Mesenchymal stem cell (in vitro differentiated cells and primary cell): ENCODE measurements at regions not wholly inside any gene's neighbourhood (a gene's known extent, or its start where the extent isn't known, plus 50 kb on each side); places are given as distances from the start of the nearest gene placed in this dataset.
"Not testable (repeated sequence)": the region's sequence is repeated elsewhere in the genome, so short reads cannot be mapped to it uniquely, and the experiment has no call there.

ENCODE experiments used
- DNase-seq: peaks from one replicate; pipeline ENCODE4 v3.0.0-alpha.2; 2013
- H2AFZ ChIP-seq: one replicate; pipeline ENCODE4 v1.6.1; 2013; ENCODE audit warnings: low read depth, mild to moderate bottlenecking, control low read depth, inconsistent platforms, low read length, moderate library complexity
- H2AK5ac ChIP-seq: 2 replicates; pipeline ENCODE4 v1.6.1; 2013; ENCODE audit warnings: low read length, moderate library complexity, mild to moderate bottlenecking, inconsistent platforms; ENCODE audit not compliant: severe bottlenecking
- H2BK120ac ChIP-seq: one replicate; pipeline ENCODE4 v1.6.1; 2013; ENCODE audit warnings: low read depth, mild to moderate bottlenecking, inconsistent platforms, low read length, moderate library complexity
- H2BK12ac ChIP-seq, 2 experiments: one replicate each; pipeline ENCODE4 v1.6.1; 2013; ENCODE audit warnings: inconsistent platforms in 2 of 2, low read length in 2 of 2, mild to moderate bottlenecking in 2 of 2, moderate library complexity in 2 of 2, control low read depth in 1 of 2
- H2BK15ac ChIP-seq: one replicate; pipeline ENCODE4 v1.6.1; 2013; ENCODE audit warnings: mild to moderate bottlenecking, low read depth, inconsistent platforms; ENCODE audit not compliant: poor library complexity, severe bottlenecking
- H2BK5ac ChIP-seq: 2 replicates; pipeline ENCODE4 v1.6.1; 2013; ENCODE audit warnings: low read depth, mild to moderate bottlenecking, low read length, control low read depth, inconsistent platforms; ENCODE audit not compliant: poor library complexity, severe bottlenecking
- H3K14ac ChIP-seq, 2 experiments: one replicate each; pipeline ENCODE4 v1.6.1; 2013; ENCODE audit warnings: inconsistent platforms in 2 of 2, low read length in 2 of 2, control low read depth in 1 of 2, mild to moderate bottlenecking in 1 of 2, moderate library complexity in 1 of 2
- H3K18ac ChIP-seq, 2 experiments: one replicate each; pipeline ENCODE4 v1.6.1; 2013; ENCODE audit warnings: inconsistent platforms in 2 of 2, low read length in 2 of 2, control low read depth in 1 of 2, low read depth in 1 of 2, mild to moderate bottlenecking in 1 of 2
- H3K23ac ChIP-seq, 2 experiments: one replicate each; pipeline ENCODE4 v1.6.1; 2013; ENCODE audit warnings: inconsistent platforms in 2 of 2, low read length in 2 of 2, mild to moderate bottlenecking in 2 of 2, moderate library complexity in 2 of 2, control low read depth in 1 of 2
- H3K27ac ChIP-seq: 2 replicates; pipeline ENCODE4 v1.5.1; 2013; ENCODE audit warnings: mild to moderate bottlenecking, moderate library complexity, low read length, control low read depth, inconsistent platforms; ENCODE audit not compliant: poor library complexity, severe bottlenecking
- H3K27me3 ChIP-seq, 2 experiments: 2 replicates each; pipeline versions ENCODE4 v1.6.1 to v1.7.0; 2013; ENCODE audit warnings: low read length in 2 of 2, mild to moderate bottlenecking in 2 of 2, moderate library complexity in 2 of 2, control low read depth in 1 of 2, inconsistent platforms in 1 of 2; ENCODE audit not compliant: control insufficient read depth in 1 of 2, insufficient read depth in 1 of 2
- H3K36me3 ChIP-seq, 2 experiments: 2 replicates each; pipeline versions ENCODE4 v1.6.1 to v1.7.0; 2013; ENCODE audit warnings: low read length in 2 of 2, control low read depth in 1 of 2, inconsistent platforms in 1 of 2, low read depth in 1 of 2, mild to moderate bottlenecking in 1 of 2; ENCODE audit not compliant: insufficient read depth in 2 of 2, control insufficient read depth in 1 of 2
- H3K4ac ChIP-seq, 2 experiments: one replicate each; pipeline ENCODE4 v1.6.1; 2013; ENCODE audit warnings: inconsistent platforms in 2 of 2, low read length in 2 of 2, mild to moderate bottlenecking in 2 of 2, moderate library complexity in 2 of 2, control low read depth in 1 of 2, low read depth in 1 of 2
- H3K4me1 ChIP-seq: 2 replicates; pipeline ENCODE4 v1.6.1; 2013; ENCODE audit warnings: low read depth, low read length, control low read depth; ENCODE audit not compliant: control insufficient read depth, insufficient read depth
- H3K4me2 ChIP-seq: 2 replicates; pipeline ENCODE4 v1.6.1; 2013; ENCODE audit warnings: low read length, mild to moderate bottlenecking, inconsistent platforms; ENCODE audit not compliant: poor library complexity, severe bottlenecking
- H3K4me3 ChIP-seq, 2 experiments: 2 replicates each; pipeline versions ENCODE4 v1.5.1 to v1.7.0; 2013; ENCODE audit warnings: low read length in 2 of 2, mild to moderate bottlenecking in 2 of 2, control low read depth in 1 of 2, low read depth in 1 of 2; ENCODE audit not compliant: insufficient read depth in 1 of 2
- H3K79me1 ChIP-seq: replicated peaks from 2 replicates; pipeline ENCODE4 v1.6.1; 2013; ENCODE audit warnings: mild to moderate bottlenecking, control low read depth, low read length, inconsistent platforms; ENCODE audit not compliant: poor library complexity, severe bottlenecking
- H3K9ac ChIP-seq: 2 replicates; pipeline ENCODE4 v1.7.0; 2013; ENCODE audit warnings: mild to moderate bottlenecking, low read length, moderate library complexity
- H3K9me3 ChIP-seq: 2 replicates; pipeline ENCODE4 v1.7.0; 2013; ENCODE audit warnings: mild to moderate bottlenecking, low read length; ENCODE audit not compliant: control insufficient read depth
- H4K8ac ChIP-seq: one replicate; pipeline ENCODE4 v1.6.1; 2013; ENCODE audit warnings: inconsistent platforms, mild to moderate bottlenecking, low read length, moderate library complexity
- H4K91ac ChIP-seq: one replicate; pipeline ENCODE4 v1.6.1; 2013; ENCODE audit warnings: mild to moderate bottlenecking, low read length, inconsistent platforms
- WGBS: methylation state at CpG from one replicate; pipeline ENCODE4 v1.1.7; 2013; ENCODE audit warnings: mixed read lengths; 5-methylcytosine and 5-hydroxymethylcytosine counted together

- Histone ChIP-seq H2BK12ac (no peak overlapping the region), H2BK15ac (no peak overlapping the region), H3K4me3 (no peak overlapping the region), H3K4me1 (no peaks in the 10 kb centered on the region), H3K9ac (no peak overlapping the region), H3K27ac (no peak overlapping the region), H2AFZ (no peak overlapping the region), H3K18ac (no peak overlapping the region), H3K9me3 (no peaks in the 10 kb centered on the region), H2AK5ac (no peak overlapping the region), H2BK5ac (no peak overlapping the region), H3K23ac (no peak overlapping the region), H4K91ac (no peak overlapping the region), H3K27me3 (no peaks in the 10 kb centered on the region), H3K4me2 (no peak overlapping the region), H3K4ac (no peak overlapping the region), H3K14ac (no peak overlapping the region), H3K36me3 (no peaks in the 10 kb centered on the region), H4K8ac (no peak overlapping the region), H3K79me1 (no peaks in the 10 kb centered on the region), H2BK120ac (peak overlapping the region; percentile 15)
- WGBS: 51% methylated on average over 2 of the region's 3 CpGs
- DNase-seq: no peak
Observed at GRCh38 chr10:9382533-9382866, 1328.0 kb downstream of the GATA3 start.

GRCh38 chr10:9390516-9390915 is 1336.0 kb downstream of the GATA3 start:
- Histone ChIP-seq H3K18ac (no peak overlapping the region), H2BK15ac (no peak overlapping the region), H4K91ac (no peak overlapping the region), H3K4me1 (no peaks in the 10 kb centered on the region), H2BK120ac (no peak overlapping the region), H4K8ac (no peak overlapping the region), H3K9me3 (no peaks in the 10 kb centered on the region), H3K27ac (no peak overlapping the region), H3K23ac (no peak overlapping the region), H3K4me3 (no peak overlapping the region), H2BK5ac (no peak overlapping the region), H2BK12ac (no peak overlapping the region), H3K4me2 (no peak overlapping the region), H3K79me1 (no peaks in the 10 kb centered on the region), H2AK5ac (no peak overlapping the region), H3K4ac (no peak overlapping the region), H2AFZ (no peak overlapping the region), H3K27me3 (no peaks in the 10 kb centered on the region), H3K9ac (no peak overlapping the region), H3K36me3 (no peaks in the 10 kb centered on the region), H3K14ac (no peak overlapping the region)
- DNase-seq: no peak
- WGBS: 67% methylated on average over 1 of the region's 3 CpGs

- no peak for DNase-seq
Observed at GRCh38 chr10:9399275-9399983, 1344.9 kb downstream of the GATA3 start.

GRCh38 chr10:9402067-9402466 is 1347.6 kb downstream of the GATA3 start:
- not testable (repeated sequence) for H3K4me2 ChIP-seq, H2BK15ac ChIP-seq

More at GRCh38 chr10:9399275-9399983, 1344.9 kb downstream of the GATA3 start:
- no peak overlapping the region for H3K9ac ChIP-seq
- H3K27me3 ChIP-seq: no peaks in the 10 kb centered on the region
- no peak overlapping the region for H4K91ac ChIP-seq
- no peak overlapping the region for H2BK15ac ChIP-seq
- H3K4ac ChIP-seq: no peak overlapping the region
- H3K4me2 ChIP-seq: no peak overlapping the region
- 88% methylated on average over 5 of the region's 6 CpGs for WGBS
- H3K23ac ChIP-seq: no peak overlapping the region
- no peak overlapping the region for H4K8ac ChIP-seq
- H3K4me1 ChIP-seq: no peaks in the 10 kb centered on the region
- no peak overlapping the region for H3K27ac ChIP-seq
- no peak overlapping the region for H2AFZ ChIP-seq
- no peak overlapping the region for H2BK12ac ChIP-seq
- H3K9me3 ChIP-seq: no peaks in the 10 kb centered on the region
- H2AK5ac ChIP-seq: no peak overlapping the region
- no peak overlapping the region for H3K4me3 ChIP-seq
- no peak overlapping the region for H3K14ac ChIP-seq
- no peak overlapping the region for H2BK5ac ChIP-seq
- H2BK120ac ChIP-seq: no peak overlapping the region
- H3K79me1 ChIP-seq: no peaks in the 10 kb centered on the region
- H3K36me3 ChIP-seq: no peaks in the 10 kb centered on the region
- H3K18ac ChIP-seq: no peak overlapping the region

More at GRCh38 chr10:9402067-9402466, 1347.6 kb downstream of the GATA3 start:
- not testable (repeated sequence) for H3K14ac ChIP-seq, H3K4ac ChIP-seq, H3K9me3 ChIP-seq, H3K18ac ChIP-seq, H2AFZ ChIP-seq, H2BK120ac ChIP-seq, H2BK5ac ChIP-seq, H3K9ac ChIP-seq, H3K4me1 ChIP-seq, H4K8ac ChIP-seq, H3K27me3 ChIP-seq, H3K79me1 ChIP-seq, DNase-seq, H3K23ac ChIP-seq, H3K36me3 ChIP-seq, H3K4me3 ChIP-seq, H4K91ac ChIP-seq, H2AK5ac ChIP-seq, H2BK12ac ChIP-seq, H3K27ac ChIP-seq
- 87% methylated on average over 11 of the region's 11 CpGs for WGBS
